ENCODE measurements at regions not wholly inside any gene's neighbourhood (a gene's known extent, or its start where the extent isn't known, plus 50 kb on each side); places are given as distances from the start of the nearest gene placed in this dataset.

DNA sequence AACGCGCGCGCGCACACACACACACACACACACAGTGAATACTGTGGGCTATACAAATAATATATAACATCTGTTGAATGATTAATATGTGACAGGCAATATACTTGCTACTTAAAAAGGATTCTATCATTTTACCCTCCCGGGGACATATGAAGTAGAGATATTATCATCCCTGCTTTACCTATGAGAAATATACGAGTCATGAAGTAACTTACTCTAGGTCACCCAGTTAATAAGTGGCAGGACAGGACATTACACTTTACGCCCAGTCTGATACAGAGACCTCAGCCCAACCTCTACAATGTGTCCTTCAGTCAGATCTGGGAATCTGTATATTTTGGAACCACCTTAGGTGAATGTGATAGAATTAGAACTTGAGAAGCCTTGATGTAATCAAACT, 55.4 kb downstream of the CCDC54 start:
- dilution Hi-C loops (cut with HindIII; ENCODE audit: low sequenced_read_pairs, unreplicated experiment) = no loop called here
- ATAC-seq (ENCODE audit: low read depth) = no peak

More for the DNA sequence above, 55.4 kb downstream of the CCDC54 start:
- Histone ChIP-seq H3K36me3 (ENCODE audit: control insufficient read depth, insufficient read depth, low read length) (no peaks in the 10 kb centered on the region), H3K4me2 (ENCODE audit: low read depth, low read length) (no peak overlapping the region), H3K23ac (ENCODE audit: low read depth, low read length) (no peak overlapping the region), H4K8ac (ENCODE audit: low read depth in 2 of 2, low read length in 2 of 2) (no peak overlapping the region), H2AFZ (replicated peaks; ENCODE audit: low read length, poor library complexity) (no peak overlapping the region), H3K4ac (ENCODE audit: low read depth, low read length) (no peak overlapping the region), H2AK9ac (replicated peaks; ENCODE audit: low read depth, low read length, poor library complexity) (no peak overlapping the region), H3K4me3 (ENCODE audit: insufficient read depth, low read depth, low read length) (no peak overlapping the region), H3K27me3 (ENCODE audit: control insufficient read depth, insufficient read depth, low read length) (no peaks in the 10 kb centered on the region), H2BK20ac (ENCODE audit: low read depth, low read length) (no peak overlapping the region), H2AK5ac (ENCODE audit: low read depth, low read length) (no peak overlapping the region), H3K18ac (ENCODE audit: low read depth, low read length) (no peak overlapping the region), H3K4me1 (ENCODE audit: control insufficient read depth, insufficient read depth, low read length) (no peaks in the 10 kb centered on the region), H4K91ac (ENCODE audit: insufficient read depth, low read depth, low read length) (no peak overlapping the region), H3K9me3 (ENCODE audit: control insufficient read depth, insufficient read depth, low read length) (no peaks in the 10 kb centered on the region), H2BK15ac (ENCODE audit: low read depth, low read length) (no peak overlapping the region), H3K14ac (replicated peaks; ENCODE audit: low read depth, low read length) (no peak overlapping the region), H4K20me1 (ENCODE audit: insufficient read depth, low read length) (no peaks in the 10 kb centered on the region), H3K27ac (ENCODE audit: insufficient read depth, low read length) (no peak overlapping the region), H3K56ac (ENCODE audit: extremely low read depth, insufficient read depth, low read length) (no peak overlapping the region), H3K9me1 (ENCODE audit: insufficient read depth, low read length) (no peaks in the 10 kb centered on the region), H4K5ac (ENCODE audit: low read depth, low read length) (no peak overlapping the region), H2BK120ac (ENCODE audit: low read depth, low read length) (no peak overlapping the region), H3K9ac (ENCODE audit: low read depth, low read length) (no peak overlapping the region), H3K79me1 (ENCODE audit: low read depth in 1 of 2, low read length in 2 of 2) (no peaks in the 10 kb centered on the region), H2BK5ac (ENCODE audit: low read depth, low read length, poor library complexity, severe bottlenecking) (no peak overlapping the region)
- intact Hi-C loops (cut with micrococcal nuclease) (loop anchor here (10.0 kb wide), 1 partner anchor 302 kb away; no protein-coding TSS in a partner anchor), in situ Hi-C loops (cut with MboI; ENCODE audit: low sequenced_read_pairs) (loop anchor here (5.0 kb wide), 1 partner anchor 160 kb away; no protein-coding TSS in a partner anchor)
- no peak for DNase-seq
- no peak for TF ChIP-seq MAZ (IDR thresholded peaks at IDR 0.05; ENCODE audit: borderline replicate concordance, low read depth, low read length)
- no peak for TF ChIP-seq RAD21 (IDR thresholded peaks at IDR 0.05; ENCODE audit: low read length)
- TF ChIP-seq, protein P1, sequence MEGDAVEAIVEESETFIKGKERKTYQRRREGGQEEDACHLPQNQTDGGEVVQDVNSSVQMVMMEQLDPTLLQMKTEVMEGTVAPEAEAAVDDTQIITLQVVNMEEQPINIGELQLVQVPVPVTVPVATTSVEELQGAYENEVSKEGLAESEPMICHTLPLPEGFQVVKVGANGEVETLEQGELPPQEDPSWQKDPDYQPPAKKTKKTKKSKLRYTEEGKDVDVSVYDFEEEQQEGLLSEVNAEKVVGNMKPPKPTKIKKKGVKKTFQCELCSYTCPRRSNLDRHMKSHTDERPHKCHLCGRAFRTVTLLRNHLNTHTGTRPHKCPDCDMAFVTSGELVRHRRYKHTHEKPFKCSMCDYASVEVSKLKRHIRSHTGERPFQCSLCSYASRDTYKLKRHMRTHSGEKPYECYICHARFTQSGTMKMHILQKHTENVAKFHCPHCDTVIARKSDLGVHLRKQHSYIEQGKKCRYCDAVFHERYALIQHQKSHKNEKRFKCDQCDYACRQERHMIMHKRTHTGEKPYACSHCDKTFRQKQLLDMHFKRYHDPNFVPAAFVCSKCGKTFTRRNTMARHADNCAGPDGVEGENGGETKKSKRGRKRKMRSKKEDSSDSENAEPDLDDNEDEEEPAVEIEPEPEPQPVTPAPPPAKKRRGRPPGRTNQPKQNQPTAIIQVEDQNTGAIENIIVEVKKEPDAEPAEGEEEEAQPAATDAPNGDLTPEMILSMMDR (conservative IDR thresholded peaks at IDR 0.05; ENCODE audit: low read depth, low read length) = no peak
- no peak for TF ChIP-seq BHLHE40 (IDR thresholded peaks at IDR 0.05; ENCODE audit: low read depth, low read length)
- TF ChIP-seq, protein P2, sequence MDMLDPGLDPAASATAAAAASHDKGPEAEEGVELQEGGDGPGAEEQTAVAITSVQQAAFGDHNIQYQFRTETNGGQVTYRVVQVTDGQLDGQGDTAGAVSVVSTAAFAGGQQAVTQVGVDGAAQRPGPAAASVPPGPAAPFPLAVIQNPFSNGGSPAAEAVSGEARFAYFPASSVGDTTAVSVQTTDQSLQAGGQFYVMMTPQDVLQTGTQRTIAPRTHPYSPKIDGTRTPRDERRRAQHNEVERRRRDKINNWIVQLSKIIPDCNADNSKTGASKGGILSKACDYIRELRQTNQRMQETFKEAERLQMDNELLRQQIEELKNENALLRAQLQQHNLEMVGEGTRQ (IDR thresholded peaks at IDR 0.05; ENCODE audit: low read depth, low read length) = no peak
- TF ChIP-seq CEBPB (IDR thresholded peaks at IDR 0.05; ENCODE audit: low read depth, low read length) = no peak
- no peak for TF ChIP-seq SMC3 (IDR thresholded peaks at IDR 0.05; ENCODE audit: low read depth, low read length)
- no peak for TF ChIP-seq MXI1 (IDR thresholded peaks at IDR 0.05; ENCODE audit: borderline replicate concordance, low read depth, low read length)
- no peak for TF ChIP-seq CHD1 (IDR thresholded peaks at IDR 0.05; ENCODE audit: low read depth, low read length)
- ChIA-PET POLR2A (ENCODE audit: unreplicated experiment) (no interaction called here), CTCF (interaction anchor here (0.7 kb wide), 1 partner anchor 1458 kb away, joined by 4 read pairs; no protein-coding TSS in a partner anchor)
- no TSS peak for BruUV-seq (replicated peaks)
- WGBS, 2 experiments (ENCODE audit: extremely low coverage in 2 of 2, insufficient read length in 1 of 2) = no CpG with 5 or more reads among the region's 8 CpGs

Measured in IMR-90 (cell line).